ENCODE measurements at regions not wholly inside any gene's neighbourhood (a gene's known extent, or its start where the extent isn't known, plus 50 kb on each side); places are given as distances from the start of the nearest gene placed in this dataset.

DNA sequence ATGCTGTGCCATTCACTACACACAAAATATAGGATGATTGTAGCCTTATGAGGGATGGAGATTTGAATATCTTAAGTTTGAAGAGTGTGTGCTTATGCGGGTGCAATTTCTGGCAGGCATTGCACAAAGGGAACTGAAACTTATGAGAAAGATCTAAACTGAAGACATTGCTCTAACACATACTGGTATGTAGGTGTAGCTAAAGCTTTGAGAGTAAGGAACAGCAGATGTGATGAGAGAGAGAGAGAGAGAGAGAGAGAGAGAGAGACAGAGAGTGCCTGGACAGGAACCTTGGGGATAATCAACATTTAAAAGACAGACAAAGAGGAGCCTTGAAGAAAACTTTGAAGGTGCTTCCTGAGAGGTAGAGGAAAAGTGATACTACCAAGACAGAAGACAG lies 379.7 kb downstream of the SPRY1 start:
- no peak for DNase-seq

DNA sequence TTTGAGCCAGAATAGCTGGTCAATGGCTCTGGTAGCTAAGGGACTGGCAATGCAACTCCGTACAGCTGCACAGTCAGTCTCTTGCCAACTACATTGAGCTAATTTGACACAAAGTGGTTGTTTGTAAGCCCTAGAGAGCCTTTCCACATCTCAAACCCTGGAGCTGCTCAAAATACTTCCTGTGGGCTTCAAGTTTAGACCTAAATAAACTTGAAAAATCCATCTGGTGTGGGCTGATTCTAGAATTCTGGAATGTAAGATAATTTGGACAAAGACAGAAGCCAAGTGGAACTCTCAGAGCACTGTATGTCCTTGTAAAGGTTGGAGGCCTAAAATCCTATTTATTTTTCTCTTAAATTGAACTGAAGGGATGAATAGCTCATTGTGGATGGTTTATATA lies 380.8 kb downstream of the SPRY1 start:
- no peak for DNase-seq

DNA sequence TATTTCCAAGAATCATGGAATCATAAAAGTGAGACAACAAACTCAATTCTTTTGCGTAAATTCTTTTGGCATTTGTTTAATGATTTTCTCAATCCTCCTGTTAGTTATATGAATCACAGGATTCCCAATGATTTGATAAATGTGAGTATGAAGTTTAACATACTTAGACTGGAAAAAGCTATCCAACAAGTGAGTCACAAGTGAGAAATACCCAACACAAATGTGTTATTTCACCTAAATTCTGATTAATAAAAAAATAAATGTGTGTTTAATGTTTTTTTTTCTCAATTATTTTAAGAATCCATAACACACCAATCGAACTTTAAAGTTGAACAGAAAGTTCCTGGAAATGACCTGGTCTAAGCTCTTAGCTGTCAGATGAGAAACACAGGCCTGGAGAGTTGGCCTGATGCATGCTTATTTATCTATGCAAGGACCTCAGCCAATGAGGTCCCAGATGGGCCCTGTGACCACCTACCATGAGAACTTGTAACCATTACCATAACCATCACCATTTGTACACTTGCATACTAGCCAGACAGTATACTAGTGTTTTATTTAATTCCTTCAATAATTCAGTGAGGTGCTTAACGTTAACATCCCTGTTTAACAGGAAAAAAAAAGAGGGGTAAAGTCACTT lies 386.7 kb downstream of the SPRY1 start:
- no peak for DNase-seq

DNA sequence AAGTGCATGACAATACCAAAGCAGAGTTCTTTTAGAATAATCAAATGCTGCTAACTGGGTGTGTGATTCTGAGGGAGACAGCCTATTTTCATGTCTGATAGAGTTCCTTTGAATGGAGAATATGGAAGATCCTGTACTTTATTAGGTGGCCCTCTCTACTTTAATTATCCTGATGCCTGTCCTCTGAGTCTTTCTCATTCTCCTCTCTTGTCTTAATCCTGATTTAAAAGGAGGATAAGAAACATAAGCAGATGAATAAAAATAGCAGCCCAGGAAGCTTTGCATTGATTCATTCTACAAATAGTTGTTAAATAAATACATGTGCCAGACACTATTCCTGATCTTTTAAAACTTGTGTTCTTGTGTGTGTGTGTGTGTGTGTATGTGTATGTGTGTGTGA lies 387.3 kb downstream of the SPRY1 start:
- no peak for DNase-seq

DNA sequence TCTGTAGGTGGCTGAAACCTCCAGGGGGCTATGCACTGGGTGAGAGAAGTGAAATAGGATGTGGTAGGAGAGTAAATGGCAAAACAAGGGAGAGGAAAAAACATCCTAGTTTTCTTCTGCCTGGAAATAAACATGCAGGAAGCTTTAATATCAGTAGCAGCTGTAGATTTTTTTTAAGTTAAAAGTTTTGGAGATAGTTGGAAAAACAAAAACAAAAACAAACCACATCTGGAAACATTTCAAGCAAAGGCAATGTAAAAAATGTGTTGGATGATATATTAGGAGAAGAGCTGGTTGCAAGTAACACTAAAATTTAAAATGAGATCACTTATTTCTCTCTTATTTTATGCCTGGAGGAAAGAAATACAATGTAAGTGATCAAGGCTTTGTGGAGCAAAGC lies 388.0 kb downstream of the SPRY1 start:
- DNase-seq = no peak

DNA sequence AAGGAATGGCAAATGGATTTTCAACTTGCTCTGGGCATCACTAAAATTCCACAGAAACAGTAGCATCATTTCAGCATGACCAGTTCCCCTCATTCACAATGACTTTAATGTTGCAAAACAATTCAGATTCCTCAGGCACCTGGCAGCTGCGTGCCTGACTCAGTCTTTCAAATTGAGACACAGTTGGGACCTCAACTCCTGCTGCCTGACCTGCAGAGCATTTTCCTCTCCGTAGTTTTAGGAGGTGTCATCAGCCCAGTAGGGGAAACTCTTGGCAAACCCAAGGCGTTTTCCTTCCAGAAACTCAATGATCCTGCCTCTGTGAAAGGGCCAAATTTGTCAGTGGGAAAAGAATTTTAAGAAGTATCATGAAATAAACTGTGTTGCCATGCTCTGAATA lies 388.9 kb downstream of the SPRY1 start:
- no peak for DNase-seq

DNA sequence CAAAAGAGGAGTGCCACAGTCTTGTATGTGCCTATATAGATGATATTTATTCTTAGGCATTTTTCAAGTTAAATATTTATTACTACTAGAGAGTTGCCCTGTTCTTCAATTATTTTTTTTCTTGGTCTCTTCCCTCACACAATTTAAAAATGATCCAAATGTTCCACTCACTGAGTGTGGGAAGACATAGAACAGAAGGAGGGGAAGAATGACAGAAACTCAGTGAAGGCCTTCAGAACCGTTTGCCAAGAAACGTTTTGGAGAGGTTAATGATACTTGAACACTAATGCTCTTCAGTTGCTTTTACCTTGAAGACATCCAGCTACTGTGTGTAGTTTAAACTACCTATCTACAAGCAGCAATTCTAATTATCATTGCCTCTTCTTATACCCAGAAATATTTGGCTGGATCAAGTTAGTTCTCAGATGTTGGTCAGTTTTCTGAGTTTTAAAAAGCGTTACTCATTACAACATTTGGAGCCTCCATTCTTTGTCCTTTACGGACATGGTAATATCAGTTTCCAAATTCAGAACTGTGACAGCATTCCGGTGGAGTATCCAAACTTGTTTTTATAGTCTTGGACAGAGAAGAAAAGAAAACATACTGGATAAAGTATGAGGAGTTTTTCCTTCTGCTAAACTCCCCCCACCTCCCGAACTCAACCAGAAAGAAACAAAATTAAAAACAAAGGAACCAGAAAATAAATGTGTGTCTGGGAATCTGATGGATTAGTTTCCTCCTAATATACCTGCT lies 389.7 kb downstream of the SPRY1 start:
- DNase-seq = no peak

DNA sequence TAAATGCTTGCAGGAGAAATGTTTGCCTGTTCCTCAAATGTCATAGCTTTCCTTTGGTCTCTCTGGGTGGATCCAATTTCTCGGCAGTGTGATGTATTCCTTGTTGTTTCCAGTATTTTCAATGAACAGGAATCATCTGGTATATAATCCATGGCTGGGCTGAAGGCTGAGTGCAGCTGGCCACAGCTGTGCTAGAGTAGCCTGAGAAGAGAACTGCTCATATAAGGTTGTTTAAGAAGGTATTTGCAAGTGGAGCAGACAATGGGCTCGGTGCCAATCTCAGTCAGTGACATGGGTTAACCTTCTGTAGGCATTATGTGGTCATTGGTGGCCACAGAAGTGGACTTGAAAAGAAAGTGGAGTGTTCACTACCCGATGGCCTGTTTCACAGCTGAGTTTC lies 390.3 kb downstream of the SPRY1 start:
- no peak for DNase-seq

DNA sequence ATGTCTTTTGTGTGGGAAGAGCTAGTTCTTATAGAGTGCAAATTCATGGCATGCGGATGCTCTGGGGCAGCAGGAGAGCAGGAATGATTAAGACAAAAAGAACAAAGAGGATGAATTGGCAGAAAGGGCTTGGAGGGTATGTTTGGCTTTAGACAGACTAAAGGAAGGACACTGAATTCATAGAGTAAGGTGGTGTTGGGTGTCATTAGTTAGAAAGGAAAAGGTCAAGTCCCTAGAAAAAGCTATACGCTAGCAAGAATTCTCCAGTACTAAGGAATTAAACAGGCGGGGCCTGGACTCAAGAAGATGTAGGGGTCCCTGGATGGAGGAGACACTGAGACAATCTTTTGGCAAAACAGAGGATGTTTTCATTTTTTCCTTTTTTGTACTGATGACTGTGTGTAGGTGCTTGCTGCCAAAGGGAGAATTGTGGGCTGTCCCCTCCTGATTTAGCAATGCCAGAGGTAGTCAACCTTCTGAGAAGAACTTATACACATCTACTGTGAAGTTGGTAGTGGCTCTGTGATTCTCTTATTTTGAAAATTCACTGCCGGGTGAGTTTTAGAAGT lies 391.0 kb downstream of the SPRY1 start:
- DNase-seq = no peak

DNA sequence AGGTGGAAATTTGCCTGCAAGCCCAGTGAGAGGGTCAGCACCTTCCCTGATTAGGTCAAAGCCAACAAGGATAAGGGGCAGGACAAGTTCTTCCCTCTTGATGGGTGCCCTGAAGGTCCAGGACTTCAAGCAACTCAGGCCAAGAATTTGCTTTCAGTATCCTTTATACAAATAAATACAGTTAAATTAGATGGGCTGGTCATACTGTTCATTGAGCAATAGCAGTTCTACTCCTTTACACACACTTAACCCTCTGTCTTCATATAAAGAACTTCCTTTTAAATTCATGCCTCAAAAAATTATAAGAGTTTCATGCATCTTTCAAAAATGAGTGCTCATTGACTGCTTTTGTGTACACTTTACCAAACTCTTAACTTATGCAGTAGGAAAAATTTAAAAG lies 392.0 kb downstream of the SPRY1 start:
- no peak for DNase-seq

DNA sequence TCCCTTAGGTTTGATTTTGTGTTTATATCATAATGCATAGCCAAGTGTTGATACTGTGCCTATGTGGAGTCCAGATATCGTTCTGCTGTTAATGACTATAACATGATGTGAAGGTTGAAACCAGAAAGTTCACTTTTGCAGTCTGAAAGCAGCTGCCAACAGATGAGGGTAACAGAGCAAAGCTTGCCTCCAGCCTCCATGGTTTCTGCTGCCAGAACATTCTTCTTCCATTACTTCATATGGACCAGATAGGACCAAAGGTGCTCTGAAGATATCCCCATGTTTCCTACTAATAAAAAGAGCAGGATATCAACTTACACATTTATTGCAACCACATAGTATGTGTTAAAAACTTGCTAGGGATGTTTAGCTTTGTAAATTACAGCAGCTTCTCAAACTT lies 394.1 kb downstream of the SPRY1 start:
- no peak for DNase-seq

DNA sequence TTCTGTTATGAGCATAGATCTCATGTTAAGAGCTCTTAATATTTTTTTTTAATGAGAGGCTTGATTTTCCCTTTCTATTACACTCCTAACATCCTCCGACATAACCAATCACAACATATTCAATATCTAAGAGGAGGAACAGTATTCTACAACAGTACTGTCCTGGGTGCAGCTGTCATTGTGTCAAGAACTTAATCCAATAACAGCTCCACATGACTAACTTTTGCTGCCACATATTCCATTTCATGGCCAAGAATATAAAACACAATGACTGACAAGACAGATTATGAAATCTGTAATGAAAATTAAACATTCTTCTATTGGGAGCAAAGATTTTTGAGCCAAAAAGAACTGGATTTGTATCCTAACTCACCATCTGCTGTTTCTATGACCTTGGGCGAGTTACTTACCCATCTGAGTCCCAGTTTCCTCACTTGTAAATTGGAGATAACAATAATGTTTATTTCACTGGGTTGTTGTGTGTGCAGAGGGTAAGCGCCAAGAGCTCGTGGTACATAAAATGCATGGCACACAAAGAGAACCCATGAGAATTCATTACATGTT lies 405.6 kb downstream of the SPRY1 start:
- no peak for DNase-seq

DNA sequence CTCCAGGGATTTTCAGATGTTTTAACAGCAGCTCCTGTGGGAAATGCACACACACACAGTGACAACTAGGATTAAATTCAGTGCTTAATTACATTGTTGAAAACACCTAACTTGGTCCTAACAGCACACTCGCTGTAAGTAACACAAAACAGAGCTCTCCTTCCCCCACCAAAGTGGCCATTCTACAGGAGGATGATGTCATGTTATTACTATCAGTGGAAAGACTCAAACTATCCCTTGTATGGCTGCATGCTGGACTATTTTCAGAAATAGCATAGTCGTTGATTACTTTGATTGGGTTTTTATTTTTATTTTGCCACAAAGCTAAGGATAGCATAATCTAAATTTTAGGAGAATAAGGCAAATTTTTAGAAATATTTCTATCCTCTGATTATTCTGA lies 406.3 kb downstream of the SPRY1 start:
- DNase-seq = no peak

DNA sequence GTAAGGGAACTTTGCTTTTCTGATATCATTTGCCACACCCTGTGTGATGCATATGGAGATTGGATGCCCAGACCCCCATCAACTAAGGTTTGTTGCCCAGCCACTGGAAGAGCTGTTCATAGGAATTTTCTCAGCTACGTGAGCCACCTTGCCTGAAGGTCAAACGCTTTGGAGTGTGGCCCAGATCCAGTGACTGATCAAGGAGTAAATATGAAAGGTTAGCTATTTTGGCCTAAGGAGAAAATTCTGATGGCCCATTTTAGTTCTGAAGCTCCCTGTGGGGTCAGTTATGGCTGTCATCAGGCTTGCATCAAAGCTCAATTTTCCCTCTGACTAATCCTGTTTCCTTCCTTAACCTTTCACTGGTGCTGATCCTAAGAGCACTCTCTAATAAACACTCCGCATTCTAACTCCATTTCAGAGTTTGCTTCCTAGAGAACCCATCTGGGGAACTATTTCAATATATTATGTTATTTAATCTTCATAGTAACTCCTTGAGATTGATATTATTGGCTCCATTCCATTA lies 407.7 kb downstream of the SPRY1 start:
- no peak for DNase-seq

DNA sequence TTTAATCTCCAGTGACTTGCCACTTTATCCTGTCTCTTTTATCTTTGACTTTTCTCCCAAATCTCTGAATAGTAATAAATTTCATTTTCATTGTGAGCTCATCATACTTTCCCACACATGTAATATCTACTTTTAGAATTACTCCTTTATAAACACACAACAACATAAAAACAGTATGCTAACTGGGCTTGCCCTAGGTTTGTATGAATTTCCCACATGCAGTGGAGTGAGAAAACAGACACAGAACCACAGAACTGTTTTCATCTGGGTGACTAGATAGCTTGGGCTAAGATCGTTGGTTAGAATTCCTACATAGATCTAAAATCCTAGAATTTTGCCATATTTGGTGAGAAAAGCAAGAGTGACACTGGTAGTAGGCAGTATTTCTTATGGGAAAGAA lies 409.5 kb downstream of the SPRY1 start:
- DNase-seq = no peak

DNA sequence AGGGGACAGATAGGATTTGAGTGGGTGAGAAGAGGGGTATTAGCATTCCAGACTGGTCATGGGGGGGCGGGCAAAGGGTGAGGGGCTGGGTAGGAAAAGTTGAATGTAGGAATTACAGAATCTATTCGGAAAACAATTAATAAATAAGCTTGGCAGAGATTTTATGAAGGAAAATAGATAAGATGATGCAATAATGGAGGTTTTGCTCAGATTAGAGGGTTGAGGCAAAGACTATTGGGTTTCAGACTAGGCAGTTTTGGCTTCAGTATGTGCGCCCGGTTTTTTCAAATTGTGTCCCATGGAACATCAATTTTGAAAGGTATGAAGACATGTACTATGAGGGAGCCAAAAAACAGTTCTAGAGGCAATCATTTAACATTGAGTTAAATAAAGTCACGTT lies 410.6 kb downstream of the SPRY1 start:
- no peak for DNase-seq

DNA sequence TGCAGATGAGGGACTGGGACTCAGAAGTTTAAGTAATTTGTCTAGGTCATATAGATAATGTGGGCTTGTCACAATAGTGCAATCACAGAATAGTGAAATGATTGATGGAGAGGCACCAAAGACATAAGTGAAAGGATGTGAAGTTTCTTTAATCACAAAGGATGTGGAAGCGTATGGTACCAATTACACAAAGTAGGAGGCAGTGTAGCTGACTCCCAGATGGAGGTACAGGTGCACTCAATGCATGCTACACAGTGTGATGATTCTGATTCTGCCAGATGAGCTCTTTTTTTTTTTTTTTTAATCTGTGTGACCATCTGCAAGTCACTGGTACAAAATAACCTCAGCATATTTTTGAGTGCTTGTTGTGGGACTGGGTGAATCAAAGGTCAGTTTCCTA lies 411.3 kb downstream of the SPRY1 start:
- no peak for DNase-seq

DNA sequence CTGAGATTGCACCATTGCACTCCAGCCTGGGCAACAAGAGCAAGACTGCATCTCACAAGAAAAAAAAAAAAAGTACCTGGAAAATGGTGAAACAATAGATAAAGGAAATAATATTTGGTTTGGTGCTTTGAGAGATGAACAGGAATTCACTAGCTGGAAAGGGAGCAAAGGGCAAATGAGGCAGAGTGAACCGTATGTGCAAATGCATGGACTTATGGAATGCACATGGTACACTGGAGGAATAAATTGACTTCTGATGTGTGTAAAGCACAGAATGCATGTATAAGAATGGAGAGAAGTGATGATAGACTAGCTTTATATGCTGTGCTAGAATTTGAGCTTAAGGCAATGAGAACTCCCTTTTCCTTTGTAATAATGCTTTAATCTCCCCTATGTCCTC lies 413.3 kb downstream of the SPRY1 start:
- DNase-seq = no peak

DNA sequence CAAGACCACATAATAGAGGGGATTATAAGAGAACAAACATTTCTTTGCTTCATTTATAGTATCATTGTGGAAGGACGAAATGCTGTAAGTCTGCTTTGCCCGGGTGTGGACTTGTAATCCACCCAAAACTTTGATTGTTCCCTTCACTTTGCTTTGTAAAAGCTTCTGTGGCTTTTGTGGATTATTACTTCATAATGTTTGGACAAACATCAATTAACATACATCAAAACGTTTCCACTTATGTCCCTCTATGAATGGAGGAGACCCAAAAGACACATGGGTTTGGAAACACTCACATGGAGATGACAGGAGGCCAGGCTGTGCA lies 415.4 kb downstream of the SPRY1 start:
- DNase-seq = no peak

DNA sequence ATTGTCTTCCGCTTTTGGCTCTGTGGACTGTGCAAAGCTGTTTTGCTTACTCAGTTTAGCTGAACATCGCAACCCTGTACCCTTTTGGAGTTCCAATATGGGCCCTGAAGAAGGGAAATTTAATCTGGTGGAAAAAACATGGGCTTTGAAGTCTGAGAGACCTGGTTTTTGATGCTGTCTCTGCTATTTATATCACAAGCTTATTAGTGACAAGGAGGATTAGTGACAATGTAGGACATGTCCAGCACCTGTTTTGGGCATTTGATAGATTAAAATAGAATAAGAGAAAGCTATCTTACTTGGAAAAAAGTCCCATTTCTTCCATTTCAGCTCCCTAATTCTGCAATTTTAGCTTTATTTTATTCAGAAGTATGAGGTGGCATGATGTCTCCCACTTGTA lies 417.3 kb downstream of the SPRY1 start:
- DNase-seq = no peak

DNA sequence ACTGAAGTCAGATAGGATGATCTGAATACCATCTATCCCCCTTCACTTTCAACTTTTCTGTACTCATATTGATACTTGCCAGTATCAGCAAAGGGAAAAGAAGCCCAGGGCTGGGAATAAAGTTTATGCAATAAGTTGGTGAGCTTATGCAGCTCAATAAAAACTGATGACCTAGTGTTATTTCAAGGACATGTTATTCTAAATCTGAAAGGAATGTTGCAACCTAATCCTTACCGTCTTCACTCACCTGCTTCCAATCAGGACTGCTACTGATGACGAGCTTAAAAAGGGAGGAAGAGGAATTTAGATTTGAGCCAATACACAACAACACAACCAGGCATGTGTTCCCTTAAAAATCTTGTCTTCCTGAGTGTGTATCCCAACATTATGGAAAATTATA lies 419.9 kb downstream of the SPRY1 start:
- no peak for DNase-seq

DNA sequence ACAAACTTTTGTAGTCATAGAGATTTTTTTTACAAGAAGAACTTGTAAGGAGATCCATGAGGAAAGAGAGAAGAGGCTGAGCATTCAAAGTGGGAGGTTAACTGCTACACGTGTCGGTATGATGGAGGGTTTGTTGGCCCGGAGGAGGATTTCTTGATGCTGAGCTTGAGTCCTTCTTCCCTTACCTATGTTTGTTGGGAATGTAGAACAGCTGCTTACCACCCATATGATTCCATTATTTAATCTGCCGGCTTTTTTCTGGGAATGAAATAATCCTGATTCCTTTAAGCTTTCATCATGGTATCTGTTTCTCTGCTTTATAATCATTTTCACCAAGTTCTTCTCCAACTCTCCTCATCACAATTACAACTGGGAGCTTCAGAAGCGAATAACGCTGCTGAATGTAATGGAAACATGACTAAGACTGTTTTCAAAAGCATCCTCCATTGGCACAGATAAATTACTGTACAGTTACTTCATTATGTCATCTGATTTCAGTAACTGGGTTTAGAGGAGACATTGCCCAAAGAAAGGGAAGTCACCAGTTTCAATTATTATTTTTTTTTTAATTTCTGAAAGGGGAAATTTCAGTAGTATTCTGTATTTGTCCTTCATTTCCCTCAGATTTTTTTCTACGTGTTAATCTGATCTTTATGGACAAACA lies 420.6 kb downstream of the SPRY1 start:
- DNase-seq = no peak

DNA sequence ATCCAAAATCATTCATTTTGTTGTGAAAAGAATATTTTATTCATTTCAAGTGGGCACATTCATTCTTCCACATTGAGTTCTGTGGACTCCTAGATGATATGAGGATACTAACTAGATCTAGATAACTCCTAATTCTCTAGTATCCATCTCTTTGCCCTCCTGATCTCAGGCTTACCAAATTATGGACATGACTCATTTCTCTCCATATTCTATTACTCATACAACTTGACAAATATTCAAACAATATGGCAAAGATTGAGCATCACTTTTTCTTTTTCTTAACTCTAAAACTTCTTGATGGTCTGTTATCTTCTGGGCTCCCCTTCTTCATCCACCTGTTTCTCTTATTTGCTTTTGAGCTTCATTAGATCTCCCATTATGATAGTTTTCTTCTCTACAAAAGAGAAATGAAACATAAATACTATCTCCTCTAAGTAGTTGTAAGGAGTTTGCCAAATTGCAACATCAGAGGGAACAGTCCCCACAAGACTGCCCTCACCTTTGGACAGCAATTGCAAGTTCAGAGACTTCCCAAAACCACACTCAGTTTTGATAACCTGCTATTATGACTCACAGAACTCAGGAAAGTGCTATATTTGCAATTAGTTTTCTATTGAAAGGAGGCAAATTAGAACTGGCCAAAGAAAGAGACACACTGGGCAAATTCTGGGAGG lies 422.9 kb downstream of the SPRY1 start:
- DNase-seq = no peak

All from NCI-H510A treated with DMSO at 0.1 percent for 48 hours (cell line).